HG02759 (cell line): ENCODE measurements at regions not wholly inside any gene's neighbourhood (a gene's known extent, or its start where the extent isn't known, plus 50 kb on each side); places are given as distances from the start of the nearest gene placed in this dataset.

Experiments used
- ATAC-seq: cut with Tn5 transposase; IDR thresholded peaks from one replicate; pipeline ENCODE4 v1.9.1; 2021; ENCODE audit warnings: mild to moderate bottlenecking, moderate library complexity; ENCODE audit not compliant: unreplicated experiment

DNA sequence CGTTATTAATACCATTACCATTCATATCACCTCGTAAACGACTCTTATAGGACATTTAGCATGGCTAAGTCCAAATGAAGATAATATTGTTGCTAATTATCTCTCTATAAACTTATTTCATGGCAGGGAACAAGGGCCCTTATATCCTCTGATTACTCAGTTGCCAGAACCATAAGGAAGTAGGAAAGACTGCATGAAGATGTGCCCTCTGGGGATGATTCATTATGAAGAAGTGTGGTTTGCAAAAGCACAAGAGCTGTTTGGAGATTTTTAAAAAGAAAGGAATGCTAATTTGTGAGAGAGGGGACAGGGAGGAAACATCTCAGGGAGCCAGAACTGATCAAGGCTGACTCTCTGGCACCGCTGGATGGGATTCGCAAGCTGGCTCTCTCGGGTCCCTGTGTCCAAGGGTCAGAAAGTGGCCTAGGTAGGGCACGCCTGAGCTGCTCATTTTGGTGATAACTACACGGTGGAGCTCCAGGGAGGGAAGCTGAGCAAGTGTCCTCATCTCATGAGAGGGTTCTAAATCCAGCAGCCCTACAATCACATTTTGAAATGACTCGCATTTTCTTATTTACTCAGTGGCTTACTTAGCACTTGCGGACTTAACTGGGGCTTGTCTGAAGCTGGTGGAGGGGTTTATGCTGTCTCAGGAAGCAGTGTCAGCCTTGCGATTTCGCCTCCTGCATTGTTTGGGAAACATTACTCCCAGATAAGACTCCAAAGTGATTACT is 136.8 kb downstream of the C5orf15 start:
- ATAC-seq, result no peak

GRCh38 chr5:133830911-133831310 is 137.5 kb downstream of the C5orf15 start:
- ATAC-seq, result no peak

DNA sequence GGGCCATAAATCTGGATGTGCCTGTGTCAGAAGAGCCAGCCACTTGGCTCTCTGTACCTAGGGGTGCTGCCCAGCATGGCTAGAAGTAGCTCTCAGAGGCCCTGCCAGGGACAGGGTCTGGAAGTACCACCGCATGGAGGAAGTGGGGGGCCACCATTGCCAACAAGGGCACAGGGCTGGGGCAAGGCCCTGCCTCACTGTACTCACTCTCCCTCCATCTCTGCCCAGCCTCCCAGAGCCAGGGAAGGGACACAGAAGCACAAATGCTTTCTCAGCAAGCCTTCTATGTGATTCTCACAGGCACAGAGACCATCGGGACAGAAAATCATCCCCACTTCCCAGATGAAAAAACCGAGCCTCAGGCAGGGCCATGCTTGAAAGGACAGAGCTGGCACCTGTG is 138.1 kb downstream of the C5orf15 start:
- no peak for ATAC-seq

DNA sequence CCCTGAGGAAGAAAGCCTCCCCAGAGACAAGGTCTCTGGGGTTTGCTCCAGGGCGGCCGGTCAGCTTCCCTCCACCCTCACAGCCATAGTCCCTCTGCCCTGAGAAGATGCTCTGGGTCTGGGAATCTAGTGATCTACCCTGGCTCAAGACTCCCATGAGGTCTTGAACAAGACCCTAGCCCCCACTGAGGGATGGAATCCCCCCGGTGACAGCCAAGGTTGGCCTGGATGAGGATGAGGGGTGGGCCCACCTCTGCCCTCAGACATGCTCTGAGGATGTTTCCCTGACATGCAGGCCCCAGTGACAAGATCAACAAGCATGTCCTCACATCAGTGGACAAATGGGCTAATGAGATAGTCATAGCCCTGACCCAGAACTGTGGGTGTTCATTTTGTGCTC is 138.6 kb downstream of the C5orf15 start:
- no peak for ATAC-seq

GRCh38 chr5:133828722-133829121 is 139.7 kb downstream of the C5orf15 start:
- no peak for ATAC-seq

DNA sequence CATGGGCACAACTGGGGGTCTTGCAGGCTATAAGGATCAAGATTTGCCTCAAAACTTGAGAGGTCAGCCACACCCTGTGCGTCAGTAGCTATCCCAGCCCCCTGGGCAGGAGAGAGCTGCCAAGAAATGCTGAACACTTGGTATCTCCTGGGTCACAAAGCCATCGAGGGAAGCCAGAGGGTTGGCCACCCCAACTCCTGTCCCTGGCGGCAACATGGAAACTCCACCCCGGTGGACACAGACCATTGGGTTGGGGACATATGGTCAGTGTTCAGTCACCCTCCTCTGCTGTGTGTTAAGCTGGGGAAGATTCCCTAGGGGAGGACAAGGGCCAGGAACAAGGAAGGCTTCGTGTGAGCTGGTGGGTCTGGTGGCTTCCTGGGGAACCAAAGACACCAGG is 140.6 kb downstream of the C5orf15 start:
- ATAC-seq, result no peak

GRCh38 chr5:133827011-133827410 is 141.4 kb downstream of the C5orf15 start:
- no peak for ATAC-seq

- peak; percentile 41 for ATAC-seq
Measured at GRCh38 chr5:133825631-133826289, 142.7 kb downstream of the C5orf15 start.

DNA sequence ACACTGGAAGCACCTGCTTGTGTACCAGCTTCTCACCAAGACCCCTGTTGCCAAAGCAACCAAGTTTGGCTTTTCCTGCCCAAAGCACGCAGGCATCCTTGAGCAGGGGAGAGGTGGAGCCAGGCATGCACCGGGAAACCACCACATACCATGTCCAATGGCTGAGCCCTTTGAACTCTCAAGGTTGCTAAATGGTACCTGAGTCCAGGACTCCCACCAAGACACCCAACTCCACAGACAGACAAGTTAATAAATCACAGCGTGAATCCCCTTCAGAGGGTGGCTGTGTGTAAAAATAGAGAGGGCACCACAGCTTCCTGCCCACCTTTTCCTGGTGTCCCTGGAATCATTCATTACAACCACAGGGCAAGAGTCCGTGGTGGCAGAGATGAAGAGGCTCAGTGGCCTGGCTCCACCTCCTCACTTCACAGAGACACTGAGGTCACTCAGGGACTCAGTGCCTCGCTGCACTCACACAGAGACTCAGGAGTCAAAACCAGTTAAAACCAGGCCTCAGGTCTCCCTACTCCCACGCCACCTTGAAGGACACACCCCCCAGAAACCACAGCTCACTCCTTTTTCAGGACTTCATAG is 143.7 kb downstream of the C5orf15 start:
- peak; percentile 76 for ATAC-seq

DNA sequence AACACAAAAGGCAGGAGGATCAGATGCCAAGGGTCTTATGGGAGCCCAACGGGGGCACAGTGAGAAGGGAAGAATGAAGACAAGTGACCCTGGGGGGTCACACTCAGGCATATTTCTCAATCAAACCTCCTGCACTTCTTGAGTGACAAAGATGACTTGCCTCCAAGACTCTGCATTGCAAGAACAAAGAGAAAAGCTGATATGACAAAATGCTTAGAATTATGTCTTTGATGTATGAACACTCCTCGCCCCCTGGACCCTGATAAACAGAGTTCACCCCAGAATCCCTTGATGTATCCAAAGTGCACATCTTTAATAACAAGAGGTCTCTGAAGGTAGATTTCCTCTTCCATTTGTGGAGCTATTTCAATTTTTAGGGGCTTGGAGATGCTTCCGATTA is 146.5 kb downstream of the C5orf15 start:
- no peak for ATAC-seq

GRCh38 chr5:133821311-133821741 is 147.1 kb downstream of the C5orf15 start:
- ATAC-seq, result no peak

- no peak for ATAC-seq
Measured at GRCh38 chr5:133820507-133820906, 147.9 kb downstream of the C5orf15 start.

DNA sequence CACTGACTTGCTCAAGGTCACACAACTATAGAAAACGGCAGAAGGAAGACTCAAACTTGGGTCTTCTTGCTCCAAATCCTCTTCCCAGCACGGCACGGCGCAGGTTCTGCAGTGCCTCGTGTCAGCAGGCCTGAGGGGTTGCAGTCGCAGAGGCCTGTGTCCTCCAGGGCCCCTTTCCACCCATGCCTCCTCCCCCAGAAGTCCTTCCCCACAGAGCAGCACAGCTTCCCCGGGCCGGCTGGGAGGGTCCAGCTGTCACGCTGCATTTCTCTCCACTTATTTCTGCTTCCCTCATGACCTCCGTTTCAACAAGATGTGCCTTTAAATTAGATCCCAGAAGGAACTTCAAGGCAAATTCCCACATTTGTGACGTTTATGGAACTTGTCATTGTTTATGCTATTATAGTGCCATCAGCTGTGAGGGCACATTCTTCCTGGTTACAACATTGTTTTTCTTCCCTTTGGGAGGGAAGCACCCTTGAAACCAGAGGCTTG is 148.4 kb downstream of the C5orf15 start:
- ATAC-seq, result no peak

- ATAC-seq, result no peak
Measured at GRCh38 chr5:133818869-133819600, 149.4 kb downstream of the C5orf15 start.

GRCh38 chr5:133818031-133818431 is 150.4 kb downstream of the C5orf15 start:
- no peak for ATAC-seq

DNA sequence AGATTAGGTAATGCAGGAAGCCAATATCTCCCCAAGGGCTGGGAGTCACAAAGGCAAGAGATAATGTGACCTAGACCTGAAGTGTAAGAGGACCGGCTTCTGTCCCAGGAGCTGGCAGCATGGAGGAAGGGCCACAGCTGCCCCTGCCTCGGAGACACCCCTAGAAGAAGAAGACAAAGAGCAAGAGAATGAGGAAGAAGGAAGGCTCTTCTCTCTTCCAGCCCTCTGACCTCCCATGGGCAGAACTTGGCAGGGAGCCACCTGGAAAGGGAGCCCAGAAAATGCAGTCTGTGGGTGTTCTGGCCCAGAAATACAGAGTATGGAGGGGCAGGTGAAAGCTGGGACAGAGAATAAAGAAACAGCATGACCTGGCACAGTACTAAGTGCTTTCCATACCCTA is 151.0 kb downstream of the C5orf15 start:
- no peak for ATAC-seq

DNA sequence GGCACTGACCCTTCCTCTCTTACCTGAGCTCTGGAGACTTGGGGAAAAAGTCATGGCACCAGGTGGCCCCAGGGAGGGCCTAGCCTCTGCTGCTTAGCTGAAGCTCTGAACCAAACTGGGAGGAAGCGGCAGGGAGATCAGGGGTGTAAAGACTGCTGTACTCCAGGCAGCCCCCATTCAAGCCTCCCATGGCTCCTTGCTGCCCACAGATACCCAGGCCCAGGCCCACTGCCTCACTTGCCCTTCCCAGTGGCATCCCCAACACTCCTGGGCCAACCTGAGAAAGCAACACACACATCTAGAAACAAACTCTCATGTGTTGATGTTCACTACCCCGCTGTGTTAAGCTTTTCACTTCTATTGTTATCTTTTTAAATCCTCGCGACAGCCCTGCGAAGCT is 151.6 kb downstream of the C5orf15 start:
- no peak for ATAC-seq

GRCh38 chr5:133814152-133814551 is 154.3 kb downstream of the C5orf15 start:
- ATAC-seq, result no peak

- ATAC-seq, result no peak
Measured at GRCh38 chr5:133811168-133811567, 157.3 kb downstream of the C5orf15 start.

- ATAC-seq, result no peak
Measured at GRCh38 chr5:133809801-133810200, 158.6 kb downstream of the C5orf15 start.

- no peak for ATAC-seq
Measured at GRCh38 chr5:133807348-133807747, 161.1 kb downstream of the C5orf15 start.
